ENCODE measurements at regions not wholly inside any gene's neighbourhood (a gene's known extent, or its start where the extent isn't known, plus 50 kb on each side); places are given as distances from the start of the nearest gene placed in this dataset.

DNA sequence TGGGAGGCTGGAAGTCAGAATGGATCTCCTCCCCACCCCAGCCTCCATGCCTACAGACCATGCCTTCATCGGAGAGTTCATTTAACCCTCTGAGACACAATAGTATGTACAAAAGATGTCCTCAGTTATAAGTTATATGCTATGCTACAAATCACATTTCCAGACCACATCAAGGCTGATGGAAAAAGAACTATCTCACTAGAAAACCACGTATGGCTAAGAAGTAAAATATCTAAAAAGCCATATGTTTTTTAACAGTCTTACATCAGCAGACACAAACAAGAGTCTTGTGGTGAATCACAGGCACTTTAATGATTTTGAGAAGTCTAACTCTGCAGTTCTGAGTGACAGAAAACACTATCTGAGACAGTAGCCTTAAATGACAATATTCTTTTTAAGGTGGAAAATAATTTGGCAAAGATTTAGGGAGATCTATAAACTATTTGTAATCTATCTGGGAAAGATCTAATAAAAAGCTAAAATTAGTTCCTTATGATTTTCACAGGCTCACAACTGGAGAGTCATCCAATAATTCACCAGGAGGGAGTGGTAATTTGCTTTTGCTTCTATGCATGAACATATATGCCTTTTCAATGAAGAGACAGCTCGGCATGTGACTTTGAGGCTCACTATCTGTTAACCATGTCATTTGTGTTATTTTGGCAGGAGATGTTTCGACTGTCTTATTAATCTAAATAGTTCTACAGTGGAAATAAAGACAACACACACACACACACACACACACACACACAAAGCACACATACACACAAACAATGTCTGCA lies 197.5 kb downstream of the IRS1 start:
- no peak overlapping the region for H3K4me3 Mint-ChIP-seq (ENCODE audit: unreplicated experiment)
- H3K36me3 Mint-ChIP-seq (ENCODE audit: low read depth, unreplicated experiment): no peaks in the 10 kb centered on the region
- DNase-seq (ENCODE audit: low spot score): no peak
- H3K27ac Mint-ChIP-seq (ENCODE audit: unreplicated experiment): no peak overlapping the region
- peaks cover 18% of the 10 kb centered on the region for H3K4me1 Mint-ChIP-seq (ENCODE audit: unreplicated experiment)
- no peaks in the 10 kb centered on the region for H3K9me3 Mint-ChIP-seq (ENCODE audit: unreplicated experiment)
- no peaks in the 10 kb centered on the region for H3K27me3 Mint-ChIP-seq (ENCODE audit: unreplicated experiment)
- TF ChIP-seq, protein P1, sequence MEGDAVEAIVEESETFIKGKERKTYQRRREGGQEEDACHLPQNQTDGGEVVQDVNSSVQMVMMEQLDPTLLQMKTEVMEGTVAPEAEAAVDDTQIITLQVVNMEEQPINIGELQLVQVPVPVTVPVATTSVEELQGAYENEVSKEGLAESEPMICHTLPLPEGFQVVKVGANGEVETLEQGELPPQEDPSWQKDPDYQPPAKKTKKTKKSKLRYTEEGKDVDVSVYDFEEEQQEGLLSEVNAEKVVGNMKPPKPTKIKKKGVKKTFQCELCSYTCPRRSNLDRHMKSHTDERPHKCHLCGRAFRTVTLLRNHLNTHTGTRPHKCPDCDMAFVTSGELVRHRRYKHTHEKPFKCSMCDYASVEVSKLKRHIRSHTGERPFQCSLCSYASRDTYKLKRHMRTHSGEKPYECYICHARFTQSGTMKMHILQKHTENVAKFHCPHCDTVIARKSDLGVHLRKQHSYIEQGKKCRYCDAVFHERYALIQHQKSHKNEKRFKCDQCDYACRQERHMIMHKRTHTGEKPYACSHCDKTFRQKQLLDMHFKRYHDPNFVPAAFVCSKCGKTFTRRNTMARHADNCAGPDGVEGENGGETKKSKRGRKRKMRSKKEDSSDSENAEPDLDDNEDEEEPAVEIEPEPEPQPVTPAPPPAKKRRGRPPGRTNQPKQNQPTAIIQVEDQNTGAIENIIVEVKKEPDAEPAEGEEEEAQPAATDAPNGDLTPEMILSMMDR (IDR thresholded peaks at IDR 0.05; ENCODE audit: unreplicated experiment): no peak

DNA sequence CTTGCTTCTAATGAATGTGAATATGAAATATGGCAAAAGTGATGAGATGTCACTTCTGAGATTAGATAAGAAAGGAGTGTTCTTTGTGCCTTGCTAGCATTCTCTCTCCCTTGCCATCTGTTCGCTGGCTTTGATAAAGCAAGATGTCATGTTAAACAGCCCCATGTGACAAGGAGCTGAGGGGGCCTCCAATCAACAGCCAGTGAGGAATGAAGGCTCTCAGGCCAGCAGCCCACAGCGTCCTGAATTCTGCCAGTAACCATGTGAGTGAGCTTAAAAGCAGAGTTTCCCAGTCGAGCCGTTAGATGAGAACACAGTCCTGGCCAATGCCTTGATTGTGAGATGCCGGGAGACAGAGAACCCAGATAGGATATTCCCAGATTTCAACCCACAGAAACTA lies 198.8 kb downstream of the IRS1 start:
- Mint-ChIP-seq H3K27me3 (ENCODE audit: unreplicated experiment) (no peaks in the 10 kb centered on the region), H3K4me3 (ENCODE audit: unreplicated experiment) (no peak overlapping the region), H3K27ac (ENCODE audit: unreplicated experiment) (no peak overlapping the region), H3K36me3 (ENCODE audit: low read depth, unreplicated experiment) (no peaks in the 10 kb centered on the region), H3K4me1 (ENCODE audit: unreplicated experiment) (peaks cover 18% of the 10 kb centered on the region), H3K9me3 (ENCODE audit: unreplicated experiment) (no peaks in the 10 kb centered on the region)
- TF ChIP-seq, protein P1 (IDR thresholded peaks at IDR 0.05; ENCODE audit: unreplicated experiment): no peak
- DNase-seq (ENCODE audit: low spot score): no peak

DNA sequence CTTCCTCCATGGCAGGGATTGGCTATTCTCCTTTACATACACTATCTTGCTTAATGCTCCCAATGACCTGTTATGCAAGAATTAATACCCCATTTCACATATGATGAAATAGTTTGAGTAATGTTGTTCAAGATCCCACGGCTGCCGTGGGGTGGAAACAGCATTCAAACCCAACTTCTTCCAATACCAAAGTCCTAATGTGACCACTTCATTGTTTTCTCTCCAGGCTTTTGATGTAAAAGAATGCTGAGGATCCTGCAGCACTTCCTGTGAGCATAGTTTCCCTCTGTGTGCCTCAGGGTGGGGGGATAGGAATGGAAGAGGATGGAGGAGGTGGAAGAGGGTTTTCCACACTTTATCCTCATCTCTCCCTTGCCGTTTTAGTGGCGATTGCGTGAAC lies 199.4 kb downstream of the IRS1 start:
- peaks cover 18% of the 10 kb centered on the region for H3K4me1 Mint-ChIP-seq (ENCODE audit: unreplicated experiment)
- H3K36me3 Mint-ChIP-seq (ENCODE audit: low read depth, unreplicated experiment): peaks cover under 1% of the 10 kb centered on the region
- H3K4me3 Mint-ChIP-seq (ENCODE audit: unreplicated experiment): no peak overlapping the region
- peak; percentile 38 for DNase-seq (ENCODE audit: low spot score)
- peak overlapping the region; percentile 75 for H3K27ac Mint-ChIP-seq (ENCODE audit: unreplicated experiment)
- H3K9me3 Mint-ChIP-seq (ENCODE audit: unreplicated experiment): no peaks in the 10 kb centered on the region
- H3K27me3 Mint-ChIP-seq (ENCODE audit: unreplicated experiment): no peaks in the 10 kb centered on the region
- TF ChIP-seq, protein P1 (IDR thresholded peaks at IDR 0.05; ENCODE audit: unreplicated experiment): peak; percentile 21

DNA sequence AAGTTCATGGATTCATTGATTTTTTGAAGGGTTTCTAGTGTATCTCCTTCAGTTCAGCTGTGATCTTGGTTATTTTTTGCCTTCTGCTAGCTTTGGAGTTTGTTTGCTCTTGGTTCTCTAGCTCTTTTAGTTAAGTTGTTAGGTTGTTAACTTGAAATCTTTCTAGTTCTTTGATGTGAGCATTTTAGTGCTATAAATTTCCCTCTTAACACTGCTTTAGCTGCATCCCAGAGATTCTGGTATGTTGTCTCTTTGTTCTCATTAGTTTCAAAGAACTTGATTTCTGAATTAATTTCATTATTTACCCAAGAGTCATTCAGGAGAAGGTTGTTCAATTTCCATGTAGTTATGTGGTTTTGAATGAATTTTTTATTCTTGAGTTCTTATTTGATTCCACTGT lies 210.6 kb downstream of the IRS1 start:
- H3K4me3 Mint-ChIP-seq (ENCODE audit: unreplicated experiment): no peak overlapping the region
- H3K27ac Mint-ChIP-seq (ENCODE audit: unreplicated experiment): no peak overlapping the region
- DNase-seq (ENCODE audit: low spot score): no peak
- no peaks in the 10 kb centered on the region for H3K9me3 Mint-ChIP-seq (ENCODE audit: unreplicated experiment)
- TF ChIP-seq, protein P1 (IDR thresholded peaks at IDR 0.05; ENCODE audit: unreplicated experiment): no peak
- H3K36me3 Mint-ChIP-seq (ENCODE audit: low read depth, unreplicated experiment): peaks cover 4% of the 10 kb centered on the region
- H3K27me3 Mint-ChIP-seq (ENCODE audit: unreplicated experiment): peaks cover 1% of the 10 kb centered on the region
- no peaks in the 10 kb centered on the region for H3K4me1 Mint-ChIP-seq (ENCODE audit: unreplicated experiment)

DNA sequence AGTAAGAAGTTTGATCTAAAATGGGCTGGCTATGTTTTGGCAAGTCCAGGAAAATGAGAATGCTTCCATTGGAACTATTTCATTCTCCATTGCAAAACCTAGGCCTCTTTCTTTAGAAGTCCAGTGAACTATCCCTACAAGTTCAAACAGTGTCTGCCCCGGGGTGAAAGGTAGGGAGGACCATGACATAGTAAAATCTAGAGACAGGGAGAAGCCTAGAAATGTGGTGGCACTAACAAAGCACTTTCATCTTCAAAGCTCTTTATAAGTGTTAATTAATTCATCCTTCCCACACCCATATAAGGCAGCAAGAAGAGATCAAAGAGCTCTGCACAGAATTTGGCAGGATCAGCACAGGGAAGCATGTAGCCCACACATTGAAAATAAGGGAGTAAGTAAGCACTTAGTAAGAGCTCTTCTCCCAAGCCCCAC lies 214.5 kb downstream of the IRS1 start:
- Mint-ChIP-seq H3K4me1 (ENCODE audit: unreplicated experiment) (peaks cover 15% of the 10 kb centered on the region), H3K9me3 (ENCODE audit: unreplicated experiment) (no peaks in the 10 kb centered on the region), H3K27me3 (ENCODE audit: unreplicated experiment) (peaks cover 1% of the 10 kb centered on the region), H3K27ac (ENCODE audit: unreplicated experiment) (no peak overlapping the region), H3K4me3 (ENCODE audit: unreplicated experiment) (no peak overlapping the region), H3K36me3 (ENCODE audit: low read depth, unreplicated experiment) (no peaks in the 10 kb centered on the region)
- TF ChIP-seq, protein P1 (IDR thresholded peaks at IDR 0.05; ENCODE audit: unreplicated experiment): no peak
- DNase-seq (ENCODE audit: low spot score): no peak

Data from endothelial cell (in vitro differentiated cells).